HepG2 (cell line): ENCODE measurements at regions not wholly inside any gene's neighbourhood (a gene's known extent, or its start where the extent isn't known, plus 50 kb on each side); places are given as distances from the start of the nearest gene placed in this dataset.

Experiments used
- NR2F2 ChIP-seq: IDR thresholded peaks from 2 replicates; pipeline ENCODE4 v1.6.1; 2012; ENCODE audit warnings: low read depth, inconsistent platforms, borderline replicate concordance
- PRPF4 ChIP-seq: fragments of 200-400 bp; formaldehyde crosslinking; IDR thresholded peaks from 2 replicates; pipeline ENCODE4 v1.6.1; 2016; ENCODE audit warnings: low read length, low read depth; ENCODE audit not compliant: poor library complexity, severe bottlenecking
- SSRP1 ChIP-seq: IDR thresholded peaks from 2 replicates; pipeline ENCODE4 v1.6.1; 2016; ENCODE audit warnings: control low read depth
- TBL1XR1 ChIP-seq: fragments of 150-350 bp; IDR thresholded peaks from 2 replicates; pipeline ENCODE4 v1.6.1; 2014; ENCODE audit warnings: borderline replicate concordance, low read length; ENCODE audit not compliant: partially characterized antibody
- U2AF2 ChIP-seq: fragments of 200-400 bp; formaldehyde crosslinking; IDR thresholded peaks from 2 replicates; pipeline ENCODE4 v1.6.1; 2017; ENCODE audit warnings: low read depth, mild to moderate bottlenecking, low read length
- ZMAT3 ChIP-seq: sonication (generic); formaldehyde crosslinking; conservative IDR thresholded peaks from 2 replicates; pipeline ENCODE4 v1.7.0; 2021; ENCODE audit warnings: missing genetic modification reagents
- ZMYM3 ChIP-seq: sonication (generic); formaldehyde crosslinking; IDR thresholded peaks from 2 replicates; pipeline ENCODE4 v1.5.1; 2020; ENCODE audit warnings: mild to moderate bottlenecking, missing genetic modification reagents
- ZNF451 ChIP-seq: sonication (generic); formaldehyde crosslinking; IDR thresholded peaks from 2 replicates; pipeline ENCODE4 v1.5.0; 2020; ENCODE audit warnings: mild to moderate bottlenecking, missing genetic modification reagents
- ZNF547 ChIP-seq: sonication (generic); formaldehyde crosslinking; IDR thresholded peaks from 2 replicates; pipeline ENCODE4 v1.5.1; 2020; ENCODE audit warnings: mild to moderate bottlenecking, missing genetic modification reagents
- ZNF672 ChIP-seq: sonication (generic); formaldehyde crosslinking; IDR thresholded peaks from 2 replicates; pipeline ENCODE4 v1.8.1; 2022; ENCODE audit warnings: missing genetic modification reagents
- TF ChIP-seq, protein P1 (sequence below): sonication (generic); formaldehyde crosslinking; IDR thresholded peaks from 2 replicates; pipeline ENCODE4 v1.4.0; 2020; ENCODE audit warnings: mild to moderate bottlenecking, missing genetic modification reagents
- TF ChIP-seq, protein P2 (sequence below): IDR thresholded peaks from 2 replicates; pipeline ENCODE4 v1.6.1; 2016
- TF ChIP-seq, protein P3 (sequence below), 2 experiments: fragments of 450-650 bp in 1 of 2; sonication (generic) in 1 of 2; formaldehyde crosslinking; IDR thresholded peaks; 2 replicates each; pipeline versions ENCODE4 v1.5.0 to v1.8.0; 2020 to 2022; ENCODE audit warnings: mild to moderate bottlenecking in 1 of 2, missing genetic modification reagents in 1 of 2
- TF ChIP-seq, protein P4 (sequence below): sonication (generic); formaldehyde crosslinking; IDR thresholded peaks from 2 replicates; pipeline ENCODE4 v1.4.0; 2020; ENCODE audit warnings: missing genetic modification reagents
- TF ChIP-seq, protein P5 (sequence below): sonication (generic); formaldehyde crosslinking; IDR thresholded peaks from 2 replicates; pipeline ENCODE4 v1.5.0; 2020; ENCODE audit warnings: mild to moderate bottlenecking, missing genetic modification reagents, moderate library complexity
- TF ChIP-seq, protein P6 (sequence below): sonication (generic); formaldehyde crosslinking; IDR thresholded peaks from 2 replicates; pipeline ENCODE4 v1.4.0; 2020; ENCODE audit warnings: missing genetic modification reagents

DNA sequence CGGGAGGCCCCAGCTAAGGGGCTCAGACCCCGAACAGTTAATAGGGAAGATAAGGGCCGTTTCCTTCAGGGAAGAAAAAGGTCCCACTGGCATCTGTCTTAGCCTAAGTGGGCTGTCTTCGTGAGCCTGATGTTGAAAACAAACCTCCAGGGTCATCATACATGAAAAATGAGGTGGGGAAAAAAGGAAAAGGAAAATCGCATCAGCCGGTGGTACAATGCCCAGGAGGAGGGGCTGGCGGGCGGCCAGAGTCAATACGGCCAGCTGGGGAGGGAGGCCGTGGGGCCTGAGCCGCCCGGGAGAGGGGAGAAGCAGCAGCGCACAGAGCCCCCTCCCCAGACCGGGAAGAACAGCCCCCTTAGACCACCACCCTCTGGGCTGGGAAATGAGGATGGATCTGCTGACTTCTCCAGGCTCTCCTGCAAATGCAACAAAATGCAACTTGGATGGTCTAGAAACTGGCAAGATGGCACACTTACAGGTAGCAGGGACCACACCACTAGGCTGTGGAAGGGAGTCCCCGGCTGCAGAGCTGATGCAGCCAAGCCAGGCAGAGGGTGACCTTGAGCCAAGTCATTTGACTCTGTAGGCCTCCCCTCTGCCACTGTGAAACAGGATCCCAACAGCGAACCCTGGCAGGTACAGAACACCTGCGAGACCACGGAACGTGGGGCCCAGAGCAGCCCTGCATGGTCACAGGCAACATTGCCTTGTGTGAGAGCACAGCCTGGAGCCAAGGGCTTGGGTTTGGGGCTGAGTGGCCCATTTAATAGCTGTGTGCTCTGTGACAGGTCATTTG lies 448.5 kb downstream of the SOX9 start (continued):
- no peak for TF ChIP-seq ZNF547 (CRISPR knock-in tag)
- TF ChIP-seq ZNF451 (CRISPR knock-in tag), result no peak
- peak; percentile 50 for TF ChIP-seq ZMYM3 (CRISPR knock-in tag)
- TF ChIP-seq, protein P1, sequence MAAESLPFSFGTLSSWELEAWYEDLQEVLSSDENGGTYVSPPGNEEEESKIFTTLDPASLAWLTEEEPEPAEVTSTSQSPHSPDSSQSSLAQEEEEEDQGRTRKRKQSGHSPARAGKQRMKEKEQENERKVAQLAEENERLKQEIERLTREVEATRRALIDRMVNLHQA, result no peak
- no peak for TF ChIP-seq NR2F2
- no peak for TF ChIP-seq ZMAT3 (CRISPR knock-in tag)
- TF ChIP-seq, protein P2, sequence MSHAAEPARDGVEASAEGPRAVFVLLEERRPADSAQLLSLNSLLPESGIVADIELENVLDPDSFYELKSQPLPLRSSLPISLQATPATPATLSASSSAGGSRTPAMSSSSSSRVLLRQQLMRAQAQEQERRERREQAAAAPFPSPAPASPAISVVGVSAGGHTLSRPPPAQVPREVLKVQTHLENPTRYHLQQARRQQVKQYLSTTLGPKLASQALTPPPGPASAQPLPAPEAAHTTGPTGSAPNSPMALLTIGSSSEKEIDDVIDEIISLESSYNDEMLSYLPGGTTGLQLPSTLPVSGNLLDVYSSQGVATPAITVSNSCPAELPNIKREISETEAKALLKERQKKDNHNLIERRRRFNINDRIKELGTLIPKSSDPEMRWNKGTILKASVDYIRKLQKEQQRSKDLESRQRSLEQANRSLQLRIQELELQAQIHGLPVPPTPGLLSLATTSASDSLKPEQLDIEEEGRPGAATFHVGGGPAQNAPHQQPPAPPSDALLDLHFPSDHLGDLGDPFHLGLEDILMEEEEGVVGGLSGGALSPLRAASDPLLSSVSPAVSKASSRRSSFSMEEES (CRISPR knock-in tag), result peak; percentile 85
- TF ChIP-seq ZNF672 (CRISPR knock-in tag), result no peak
- no peak for TF ChIP-seq U2AF2
- TF ChIP-seq TBL1XR1, result no peak
- TF ChIP-seq PRPF4, result no peak
- TF ChIP-seq, protein P3, sequence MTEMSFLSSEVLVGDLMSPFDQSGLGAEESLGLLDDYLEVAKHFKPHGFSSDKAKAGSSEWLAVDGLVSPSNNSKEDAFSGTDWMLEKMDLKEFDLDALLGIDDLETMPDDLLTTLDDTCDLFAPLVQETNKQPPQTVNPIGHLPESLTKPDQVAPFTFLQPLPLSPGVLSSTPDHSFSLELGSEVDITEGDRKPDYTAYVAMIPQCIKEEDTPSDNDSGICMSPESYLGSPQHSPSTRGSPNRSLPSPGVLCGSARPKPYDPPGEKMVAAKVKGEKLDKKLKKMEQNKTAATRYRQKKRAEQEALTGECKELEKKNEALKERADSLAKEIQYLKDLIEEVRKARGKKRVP (CRISPR knock-in tag; IDR thresholded peaks at IDR 0.05), result no peak
- TF ChIP-seq, protein P4, sequence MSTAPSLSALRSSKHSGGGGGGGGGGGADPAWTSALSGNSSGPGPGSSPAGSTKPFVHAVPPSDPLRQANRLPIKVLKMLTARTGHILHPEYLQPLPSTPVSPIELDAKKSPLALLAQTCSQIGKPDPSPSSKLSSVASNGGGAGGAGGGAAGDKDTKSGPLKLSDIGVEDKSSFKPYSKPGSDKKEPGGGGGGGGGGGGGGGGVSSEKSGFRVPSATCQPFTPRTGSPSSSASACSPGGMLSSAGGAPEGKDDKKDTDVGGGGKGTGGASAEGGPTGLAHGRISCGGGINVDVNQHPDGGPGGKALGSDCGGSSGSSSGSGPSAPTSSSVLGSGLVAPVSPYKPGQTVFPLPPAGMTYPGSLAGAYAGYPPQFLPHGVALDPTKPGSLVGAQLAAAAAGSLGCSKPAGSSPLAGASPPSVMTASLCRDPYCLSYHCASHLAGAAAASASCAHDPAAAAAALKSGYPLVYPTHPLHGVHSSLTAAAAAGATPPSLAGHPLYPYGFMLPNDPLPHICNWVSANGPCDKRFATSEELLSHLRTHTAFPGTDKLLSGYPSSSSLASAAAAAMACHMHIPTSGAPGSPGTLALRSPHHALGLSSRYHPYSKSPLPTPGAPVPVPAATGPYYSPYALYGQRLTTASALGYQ, result no peak
- TF ChIP-seq SSRP1 (CRISPR knock-in tag), result no peak
- TF ChIP-seq, protein P5, sequence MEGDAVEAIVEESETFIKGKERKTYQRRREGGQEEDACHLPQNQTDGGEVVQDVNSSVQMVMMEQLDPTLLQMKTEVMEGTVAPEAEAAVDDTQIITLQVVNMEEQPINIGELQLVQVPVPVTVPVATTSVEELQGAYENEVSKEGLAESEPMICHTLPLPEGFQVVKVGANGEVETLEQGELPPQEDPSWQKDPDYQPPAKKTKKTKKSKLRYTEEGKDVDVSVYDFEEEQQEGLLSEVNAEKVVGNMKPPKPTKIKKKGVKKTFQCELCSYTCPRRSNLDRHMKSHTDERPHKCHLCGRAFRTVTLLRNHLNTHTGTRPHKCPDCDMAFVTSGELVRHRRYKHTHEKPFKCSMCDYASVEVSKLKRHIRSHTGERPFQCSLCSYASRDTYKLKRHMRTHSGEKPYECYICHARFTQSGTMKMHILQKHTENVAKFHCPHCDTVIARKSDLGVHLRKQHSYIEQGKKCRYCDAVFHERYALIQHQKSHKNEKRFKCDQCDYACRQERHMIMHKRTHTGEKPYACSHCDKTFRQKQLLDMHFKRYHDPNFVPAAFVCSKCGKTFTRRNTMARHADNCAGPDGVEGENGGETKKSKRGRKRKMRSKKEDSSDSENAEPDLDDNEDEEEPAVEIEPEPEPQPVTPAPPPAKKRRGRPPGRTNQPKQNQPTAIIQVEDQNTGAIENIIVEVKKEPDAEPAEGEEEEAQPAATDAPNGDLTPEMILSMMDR, result peak; percentile 57
- TF ChIP-seq, protein P6, sequence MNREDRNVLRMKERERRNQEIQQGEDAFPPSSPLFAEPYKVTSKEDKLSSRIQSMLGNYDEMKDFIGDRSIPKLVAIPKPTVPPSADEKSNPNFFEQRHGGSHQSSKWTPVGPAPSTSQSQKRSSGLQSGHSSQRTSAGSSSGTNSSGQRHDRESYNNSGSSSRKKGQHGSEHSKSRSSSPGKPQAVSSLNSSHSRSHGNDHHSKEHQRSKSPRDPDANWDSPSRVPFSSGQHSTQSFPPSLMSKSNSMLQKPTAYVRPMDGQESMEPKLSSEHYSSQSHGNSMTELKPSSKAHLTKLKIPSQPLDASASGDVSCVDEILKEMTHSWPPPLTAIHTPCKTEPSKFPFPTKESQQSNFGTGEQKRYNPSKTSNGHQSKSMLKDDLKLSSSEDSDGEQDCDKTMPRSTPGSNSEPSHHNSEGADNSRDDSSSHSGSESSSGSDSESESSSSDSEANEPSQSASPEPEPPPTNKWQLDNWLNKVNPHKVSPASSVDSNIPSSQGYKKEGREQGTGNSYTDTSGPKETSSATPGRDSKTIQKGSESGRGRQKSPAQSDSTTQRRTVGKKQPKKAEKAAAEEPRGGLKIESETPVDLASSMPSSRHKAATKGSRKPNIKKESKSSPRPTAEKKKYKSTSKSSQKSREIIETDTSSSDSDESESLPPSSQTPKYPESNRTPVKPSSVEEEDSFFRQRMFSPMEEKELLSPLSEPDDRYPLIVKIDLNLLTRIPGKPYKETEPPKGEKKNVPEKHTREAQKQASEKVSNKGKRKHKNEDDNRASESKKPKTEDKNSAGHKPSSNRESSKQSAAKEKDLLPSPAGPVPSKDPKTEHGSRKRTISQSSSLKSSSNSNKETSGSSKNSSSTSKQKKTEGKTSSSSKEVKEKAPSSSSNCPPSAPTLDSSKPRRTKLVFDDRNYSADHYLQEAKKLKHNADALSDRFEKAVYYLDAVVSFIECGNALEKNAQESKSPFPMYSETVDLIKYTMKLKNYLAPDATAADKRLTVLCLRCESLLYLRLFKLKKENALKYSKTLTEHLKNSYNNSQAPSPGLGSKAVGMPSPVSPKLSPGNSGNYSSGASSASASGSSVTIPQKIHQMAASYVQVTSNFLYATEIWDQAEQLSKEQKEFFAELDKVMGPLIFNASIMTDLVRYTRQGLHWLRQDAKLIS (CRISPR knock-in tag), result no peak
